Loucy (cell line): ENCODE measurements at regions not wholly inside any gene's neighbourhood (a gene's known extent, or its start where the extent isn't known, plus 50 kb on each side); places are given as distances from the start of the nearest gene placed in this dataset.

Experiments
- H2AFZ ChIP-seq: fragments of 200-600 bp; sonication (generic); 2 replicates; pipeline ENCODE4 v1.6.0; 2016; ENCODE audit warnings: antibody characterized with exemption, mild to moderate bottlenecking, low read length, moderate library complexity
- H3F3A ChIP-seq: fragments of 200-600 bp; 2 replicates; pipeline ENCODE4 v1.6.0; 2016; ENCODE audit warnings: antibody characterized with exemption, low read depth, mild to moderate bottlenecking
- H3K27me3 ChIP-seq: fragments of 200-600 bp; sonication (generic); 2 replicates; pipeline ENCODE4 v1.6.1; 2014; ENCODE audit warnings: low read length, mild to moderate bottlenecking; ENCODE audit not compliant: insufficient read depth, poor library complexity, severe bottlenecking
- H3K36me3 ChIP-seq: fragments of 200-600 bp; sonication (generic); 2 replicates; pipeline ENCODE4 v1.6.1; 2016; ENCODE audit warnings: low read length; ENCODE audit not compliant: insufficient read depth
- H3K4me1 ChIP-seq: fragments of 200-600 bp; sonication (generic); 2 replicates; pipeline ENCODE4 v1.5.1; 2014; ENCODE audit warnings: low read length, mild to moderate bottlenecking; ENCODE audit not compliant: insufficient read depth, poor library complexity, severe bottlenecking
- H3K4me2 ChIP-seq: fragments of 200-600 bp; sonication (generic); 2 replicates; pipeline ENCODE4 v1.6.0; 2014; ENCODE audit warnings: antibody characterized with exemption, low read length, low read depth, mild to moderate bottlenecking; ENCODE audit not compliant: poor library complexity, severe bottlenecking
- H3K4me3 ChIP-seq: fragments of 200-600 bp; sonication (generic); 2 replicates; pipeline ENCODE4 v1.5.1; 2014; ENCODE audit warnings: low read length, mild to moderate bottlenecking, mixed read lengths; ENCODE audit not compliant: poor library complexity, severe bottlenecking
- H3K79me2 ChIP-seq: fragments of 200-600 bp; sonication (generic); 2 replicates; pipeline ENCODE4 v1.6.1; 2014; ENCODE audit warnings: low read length; ENCODE audit not compliant: insufficient read depth
- H3K9ac ChIP-seq: fragments of 200-600 bp; sonication (generic); 2 replicates; pipeline ENCODE4 v1.6.0; 2014; ENCODE audit warnings: mild to moderate bottlenecking, low read depth, low read length, moderate library complexity; ENCODE audit not compliant: poor library complexity, severe bottlenecking
- H3K9me2 ChIP-seq: fragments of 200-600 bp; sonication (generic); replicated peaks from 2 replicates; pipeline ENCODE4 v1.6.1; 2016; ENCODE audit warnings: low read depth, low read length, mixed read lengths
- H3K9me3 ChIP-seq: fragments of 200-600 bp; sonication (generic); 2 replicates; pipeline ENCODE4 v1.6.1; 2014; ENCODE audit warnings: mild to moderate bottlenecking, antibody characterized with exemption, low read length, low read depth; ENCODE audit not compliant: insufficient read depth
- H4K20me1 ChIP-seq: fragments of 200-600 bp; sonication (generic); 2 replicates; pipeline ENCODE4 v1.6.0; 2014; ENCODE audit warnings: antibody characterized with exemption, low read length, mild to moderate bottlenecking; ENCODE audit not compliant: insufficient read depth, poor library complexity, severe bottlenecking
- CTCF ChIP-seq: fragments of 200-600 bp; sonication (generic); conservative IDR thresholded peaks from 2 replicates; pipeline ENCODE4 v1.5.1; 2014; ENCODE audit warnings: mild to moderate bottlenecking, antibody characterized with exemption, low read length
- EZH2phosphoT487 ChIP-seq: fragments of 200-600 bp; IDR thresholded peaks from 2 replicates; pipeline ENCODE4 v1.6.1; 2018; ENCODE audit warnings: antibody characterized with exemption, mild to moderate bottlenecking, moderate library complexity, borderline replicate concordance

- no peaks in the 10 kb centered on the region for H3F3A ChIP-seq
- no peaks in the 10 kb centered on the region for H3K79me2 ChIP-seq
- no peaks in the 10 kb centered on the region for H3K9me2 ChIP-seq
- no peak for TF ChIP-seq EZH2phosphoT487
- TF ChIP-seq CTCF = no peak
- no peaks in the 10 kb centered on the region for H3K9me3 ChIP-seq
- no peak overlapping the region for H3K9ac ChIP-seq
- H3K27me3 ChIP-seq = no peaks in the 10 kb centered on the region
- H3K4me2 ChIP-seq = no peak overlapping the region
- H2AFZ ChIP-seq = no peak overlapping the region
- no peaks in the 10 kb centered on the region for H3K36me3 ChIP-seq
- no peaks in the 10 kb centered on the region for H4K20me1 ChIP-seq
- no peaks in the 10 kb centered on the region for H3K4me1 ChIP-seq
- H3K4me3 ChIP-seq = no peak overlapping the region
Observed at GRCh38 chr5:15441433-15442192, 58.4 kb upstream of the FBXL7 start.

GRCh38 chr5:15440434-15440833 is 59.5 kb upstream of the FBXL7 start:
- H3K4me3 ChIP-seq = no peak overlapping the region
- no peaks in the 10 kb centered on the region for H3F3A ChIP-seq
- H4K20me1 ChIP-seq = no peaks in the 10 kb centered on the region
- TF ChIP-seq EZH2phosphoT487 = no peak
- TF ChIP-seq CTCF = no peak
- no peaks in the 10 kb centered on the region for H3K9me3 ChIP-seq
- H3K9ac ChIP-seq = no peak overlapping the region
- H3K9me2 ChIP-seq = no peaks in the 10 kb centered on the region
- no peak overlapping the region for H3K4me2 ChIP-seq
- no peaks in the 10 kb centered on the region for H3K4me1 ChIP-seq
- no peaks in the 10 kb centered on the region for H3K36me3 ChIP-seq
- no peak overlapping the region for H2AFZ ChIP-seq
- H3K79me2 ChIP-seq = no peaks in the 10 kb centered on the region
- H3K27me3 ChIP-seq = no peaks in the 10 kb centered on the region

- Histone ChIP-seq H2AFZ (no peak overlapping the region), H3K9ac (no peak overlapping the region), H3K9me2 (no peaks in the 10 kb centered on the region), H3F3A (no peaks in the 10 kb centered on the region), H4K20me1 (no peaks in the 10 kb centered on the region), H3K9me3 (no peaks in the 10 kb centered on the region), H3K4me2 (no peak overlapping the region), H3K27me3 (no peaks in the 10 kb centered on the region), H3K4me3 (no peak overlapping the region), H3K4me1 (no peaks in the 10 kb centered on the region), H3K79me2 (no peaks in the 10 kb centered on the region), H3K36me3 (no peaks in the 10 kb centered on the region)
- TF ChIP-seq CTCF (no peak), EZH2phosphoT487 (no peak)
Observed at GRCh38 chr5:15439801-15440200, 60.2 kb upstream of the FBXL7 start.
